ENCODE measurements at regions not wholly inside any gene's neighbourhood (a gene's known extent, or its start where the extent isn't known, plus 50 kb on each side); places are given as distances from the start of the nearest gene placed in this dataset.

GRCh38 chr1:87812871-87813577 lies 484.3 kb downstream of the LMO4 start:
- ATAC-seq (no peak), DNase-seq (no peak)
- intact Hi-C loops (cut with DNase I, micrococcal nuclease) = no loop called here

GRCh38 chr1:87814573-87814972 lies 485.9 kb downstream of the LMO4 start:
- intact Hi-C loops (cut with DNase I, micrococcal nuclease) = no loop called here
- DNase-seq = no peak
- ATAC-seq = no peak

- ATAC-seq (no peak), DNase-seq (no peak)
- intact Hi-C loops (cut with DNase I, micrococcal nuclease) = no loop called here
Observed at GRCh38 chr1:87816646-87817045, 488.0 kb downstream of the LMO4 start.

- DNase-seq = no peak
- intact Hi-C loops (cut with DNase I, micrococcal nuclease) = no loop called here
- ATAC-seq = no peak
Observed at GRCh38 chr1:87820668-87821334, 492.1 kb downstream of the LMO4 start.

- no peak for DNase-seq
- ATAC-seq = no peak
Observed at GRCh38 chr1:87821335-87821697, 492.6 kb downstream of the LMO4 start.

GRCh38 chr1:87826681-87827251 lies 498.1 kb downstream of the LMO4 start:
- ATAC-seq (peak; percentile 34), DNase-seq (peak in 1 of 2 donors; percentile 16)
- intact Hi-C loops (cut with DNase I, micrococcal nuclease) = no loop called here

More at GRCh38 chr1:87821335-87821697, 492.6 kb downstream of the LMO4 start:
- intact Hi-C loops (cut with DNase I, micrococcal nuclease) = no loop called here

GRCh38 chr1:87829360-87829759 lies 500.7 kb downstream of the LMO4 start:
- ATAC-seq = no peak
- intact Hi-C loops (cut with DNase I, micrococcal nuclease) = no loop called here
- no peak for DNase-seq

- no peak for ATAC-seq
- DNase-seq = no peak
- intact Hi-C loops (cut with DNase I, micrococcal nuclease) = no loop called here
Observed at GRCh38 chr1:87830432-87830978, 501.8 kb downstream of the LMO4 start.

- intact Hi-C loops (cut with DNase I, micrococcal nuclease) = no loop called here
- DNase-seq (no peak), ATAC-seq (no peak)
Observed at GRCh38 chr1:87833166-87833565, 504.5 kb downstream of the LMO4 start.

- ATAC-seq = no peak
- intact Hi-C loops (cut with DNase I, micrococcal nuclease) = no loop called here
- DNase-seq = no peak
Observed at GRCh38 chr1:87834151-87834550, 505.5 kb downstream of the LMO4 start.

- DNase-seq (no peak), ATAC-seq (no peak)
- intact Hi-C loops (cut with DNase I, micrococcal nuclease) = no loop called here
Observed at GRCh38 chr1:87834941-87835340, 506.3 kb downstream of the LMO4 start.

GRCh38 chr1:87840767-87841166 lies 512.1 kb downstream of the LMO4 start:
- ATAC-seq (no peak), DNase-seq (no peak)
- intact Hi-C loops (cut with DNase I, micrococcal nuclease) = no loop called here

- intact Hi-C loops (cut with DNase I, micrococcal nuclease) = no loop called here
- ATAC-seq (no peak), DNase-seq (no peak)
Observed at GRCh38 chr1:87841332-87841731, 512.7 kb downstream of the LMO4 start.

GRCh38 chr1:87842156-87842555 lies 513.5 kb downstream of the LMO4 start:
- ATAC-seq = no peak
- intact Hi-C loops (cut with DNase I, micrococcal nuclease) = no loop called here
- DNase-seq = no peak

GRCh38 chr1:87844251-87844650 lies 515.6 kb downstream of the LMO4 start:
- no peak for DNase-seq
- peak; percentile 47 for ATAC-seq

GRCh38 chr1:87851490-87851889 lies 522.8 kb downstream of the LMO4 start:
- ATAC-seq = no peak
- intact Hi-C loops (cut with DNase I, micrococcal nuclease) = no loop called here

More at GRCh38 chr1:87844251-87844650, 515.6 kb downstream of the LMO4 start:
- intact Hi-C loops (cut with DNase I, micrococcal nuclease) = no loop called here

GRCh38 chr1:87852410-87853161 lies 523.9 kb downstream of the LMO4 start:
- peak; percentile 96 for ATAC-seq
- intact Hi-C loops (cut with DNase I, micrococcal nuclease) = no loop called here
- DNase-seq = peak; percentile 30 to 39

More at GRCh38 chr1:87851490-87851889, 522.8 kb downstream of the LMO4 start:
- no peak for DNase-seq

GRCh38 chr1:87853576-87854351 lies 525.1 kb downstream of the LMO4 start:
- no peak for ATAC-seq
- intact Hi-C loops (cut with DNase I, micrococcal nuclease) = no loop called here

GRCh38 chr1:87863317-87863716 lies 534.6 kb downstream of the LMO4 start:
- intact Hi-C loops (cut with DNase I, micrococcal nuclease) = no loop called here
- DNase-seq = no peak
- ATAC-seq = no peak

More at GRCh38 chr1:87853576-87854351, 525.1 kb downstream of the LMO4 start:
- no peak for DNase-seq
